H9 (cell line): ENCODE measurements at regions not wholly inside any gene's neighbourhood (a gene's known extent, or its start where the extent isn't known, plus 50 kb on each side); places are given as distances from the start of the nearest gene placed in this dataset.

Source experiments
- DNase-seq: peaks from one replicate; pipeline ENCODE4 v3.0.0-alpha.2; 2017
- H2AFZ ChIP-seq: one replicate; pipeline ENCODE4 v1.6.1; 2013; ENCODE audit warnings: mild to moderate bottlenecking, low read length, control low read depth, moderate library complexity
- H2AK5ac ChIP-seq: 2 replicates; pipeline ENCODE4 v1.6.1; 2013; ENCODE audit warnings: low read length, control low read depth, mixed read lengths; ENCODE audit not compliant: insufficient read length
- H2BK120ac ChIP-seq: one replicate; pipeline ENCODE4 v1.6.1; 2013; ENCODE audit warnings: low read depth, mild to moderate bottlenecking, low read length, control low read depth, inconsistent platforms; ENCODE audit not compliant: poor library complexity, severe bottlenecking
- H2BK12ac ChIP-seq: 2 replicates; pipeline ENCODE4 v1.6.1; 2013; ENCODE audit warnings: low read length, control low read depth, mixed read lengths, low read depth; ENCODE audit not compliant: insufficient read length
- H2BK15ac ChIP-seq: 2 replicates; pipeline ENCODE4 v1.6.1; 2013; ENCODE audit warnings: low read depth, low read length, control low read depth
- H2BK20ac ChIP-seq: one replicate; pipeline ENCODE4 v1.6.1; 2013; ENCODE audit warnings: low read depth, mild to moderate bottlenecking, low read length, control low read depth, inconsistent platforms; ENCODE audit not compliant: poor library complexity, severe bottlenecking
- H2BK5ac ChIP-seq: 2 replicates; pipeline ENCODE4 v1.6.1; 2013; ENCODE audit warnings: low read length, control low read depth, mixed read lengths; ENCODE audit not compliant: insufficient read length
- H3K14ac ChIP-seq: 2 replicates; pipeline ENCODE4 v1.6.1; 2013; ENCODE audit warnings: low read length, control low read depth; ENCODE audit not compliant: insufficient read depth
- H3K18ac ChIP-seq: 2 replicates; pipeline ENCODE4 v1.6.1; 2013; ENCODE audit warnings: low read depth, mild to moderate bottlenecking, mixed read lengths, low read length, control low read depth; ENCODE audit not compliant: insufficient read length
- H3K23ac ChIP-seq: 2 replicates; pipeline ENCODE4 v1.6.1; 2013; ENCODE audit warnings: low read length, control low read depth, mixed read lengths, low read depth; ENCODE audit not compliant: insufficient read length
- H3K23me2 ChIP-seq: 2 replicates; pipeline ENCODE4 v1.6.1; 2013; ENCODE audit warnings: low read depth, mild to moderate bottlenecking, mixed read lengths, low read length, control low read depth; ENCODE audit not compliant: insufficient read length, poor library complexity, severe bottlenecking
- H3K27ac ChIP-seq: 2 replicates; pipeline ENCODE4 v1.5.1; 2013; ENCODE audit warnings: low read length, control low read depth, mixed read lengths, low read depth; ENCODE audit not compliant: insufficient read length
- H3K27me3 ChIP-seq: 2 replicates; pipeline ENCODE4 v1.6.1; 2013; ENCODE audit warnings: low read length, control low read depth, inconsistent platforms; ENCODE audit not compliant: insufficient read depth
- H3K4ac ChIP-seq: 2 replicates; pipeline ENCODE4 v1.6.1; 2013; ENCODE audit warnings: low read depth, mild to moderate bottlenecking, control low read depth, inconsistent platforms, low read length, moderate library complexity
- H3K4me1 ChIP-seq: 2 replicates; pipeline ENCODE4 v1.6.1; 2013; ENCODE audit warnings: low read length, control low read depth, inconsistent platforms; ENCODE audit not compliant: insufficient read depth
- H3K4me2 ChIP-seq: 2 replicates; pipeline ENCODE4 v1.6.1; 2013; ENCODE audit warnings: low read length, control low read depth, mixed read lengths; ENCODE audit not compliant: insufficient read length, insufficient read depth
- H3K56ac ChIP-seq: 2 replicates; pipeline ENCODE4 v1.6.1; 2013; ENCODE audit warnings: low read depth, mild to moderate bottlenecking, mixed read lengths, low read length, control low read depth; ENCODE audit not compliant: insufficient read length
- H3K79me1 ChIP-seq: 2 replicates; pipeline ENCODE4 v1.6.1; 2013; ENCODE audit warnings: low read depth, mild to moderate bottlenecking, moderate library complexity, low read length, control low read depth, inconsistent platforms; ENCODE audit not compliant: insufficient read depth, poor library complexity, severe bottlenecking
- H3K79me2 ChIP-seq: 2 replicates; pipeline ENCODE4 v1.6.1; 2013; ENCODE audit warnings: low read length, control low read depth, inconsistent platforms; ENCODE audit not compliant: insufficient read depth
- H3K9ac ChIP-seq: 2 replicates; pipeline ENCODE4 v1.6.1; 2013; ENCODE audit warnings: low read length, control low read depth, mixed read lengths; ENCODE audit not compliant: insufficient read length; ENCODE audit errors: extremely low read depth
- H3K9me3 ChIP-seq: one replicate; pipeline ENCODE4 v1.6.1; 2013; ENCODE audit warnings: low read depth, low read length, inconsistent platforms; ENCODE audit not compliant: control insufficient read depth
- H3T11ph ChIP-seq: one replicate; pipeline ENCODE4 v1.6.1; 2013; ENCODE audit warnings: mild to moderate bottlenecking, low read length, control low read depth, inconsistent platforms
- H4K20me1 ChIP-seq: one replicate; pipeline ENCODE4 v1.6.1; 2013; ENCODE audit not compliant: control insufficient read depth, insufficient read length, insufficient read depth
- H4K5ac ChIP-seq: 2 replicates; pipeline ENCODE4 v1.6.1; 2013; ENCODE audit warnings: low read depth, mild to moderate bottlenecking, mixed read lengths, low read length, control low read depth; ENCODE audit not compliant: insufficient read length
- H4K8ac ChIP-seq: replicated peaks from 2 replicates; pipeline ENCODE4 v1.6.1; 2013; ENCODE audit warnings: low read length, control low read depth, mixed read lengths, low read depth; ENCODE audit not compliant: insufficient read length
- H4K91ac ChIP-seq: 2 replicates; pipeline ENCODE4 v1.6.1; 2013; ENCODE audit warnings: low read depth, mild to moderate bottlenecking, moderate library complexity, mixed read lengths, low read length, control low read depth; ENCODE audit not compliant: insufficient read length
- H3K27ac Mint-ChIP-seq, 3 experiments: 2 replicates in 2 of 3; 3 replicates in 1 of 3; pipeline ENCODE4 v1.8.0; 2020 to 2021; ENCODE audit warnings: mixed read lengths in 3 of 3, mild to moderate bottlenecking in 1 of 3, moderate library complexity in 1 of 3
- H3K27me3 Mint-ChIP-seq: 2 replicates; pipeline ENCODE4 v1.8.0; 2021; ENCODE audit warnings: low read depth, mild to moderate bottlenecking, moderate library complexity, mixed read lengths
- H3K36me3 Mint-ChIP-seq, 3 experiments: 2 replicates in 2 of 3; 3 replicates in 1 of 3; pipeline ENCODE4 v1.8.0; 2020 to 2021; ENCODE audit warnings: low read depth in 3 of 3, mixed read lengths in 3 of 3; ENCODE audit not compliant: insufficient read depth in 1 of 3
- H3K4me1 Mint-ChIP-seq, 2 experiments: 2 replicates each; pipeline ENCODE4 v1.8.0; 2020; ENCODE audit warnings: mixed read lengths in 2 of 2
- H3K4me3 Mint-ChIP-seq, 2 experiments: 2 replicates in 1 of 2; 3 replicates in 1 of 2; pipeline ENCODE4 v1.8.0; 2020 to 2021; ENCODE audit warnings: mild to moderate bottlenecking in 2 of 2, mixed read lengths in 2 of 2, moderate library complexity in 1 of 2
- H3K9me3 Mint-ChIP-seq, 2 experiments: 2 replicates in 1 of 2; 3 replicates in 1 of 2; pipeline ENCODE4 v1.8.0; 2020; ENCODE audit warnings: mild to moderate bottlenecking in 2 of 2, mixed read lengths in 2 of 2, moderate library complexity in 1 of 2
- CTCF ChIP-seq: fragments of 200-600 bp; sonication (generic); conservative IDR thresholded peaks from 3 replicates; pipeline ENCODE4 v1.8.0; 2021; ENCODE audit warnings: antibody characterized with exemption, mild to moderate bottlenecking
- WGBS: extraction: QIAGEN DNeasy Blood & Tissue Kit; methylation state at CpG from one replicate; pipeline ENCODE4 v1.1.7; 2013; ENCODE audit warnings: missing lambda C conversion rate, low lambda C conversion rate, mixed read lengths; ENCODE audit not compliant: insufficient read length; ENCODE audit errors: extremely low coverage; 5-methylcytosine and 5-hydroxymethylcytosine counted together

- no peaks in the 10 kb centered on the region for H3K23me2 ChIP-seq
- H2BK15ac ChIP-seq: no peak overlapping the region
- H3K79me1 ChIP-seq: no peaks in the 10 kb centered on the region
- no peak overlapping the region for H2BK5ac ChIP-seq
- no peak overlapping the region for H4K8ac ChIP-seq
- H3K23ac ChIP-seq: no peak overlapping the region
- Mint-ChIP-seq H3K36me3 (no peaks in the 10 kb centered on the region), H3K9me3 (no peaks in the 10 kb centered on the region), H3K4me3 (no peak overlapping the region), H3K27me3 (no peaks in the 10 kb centered on the region; the same call in 1 of the 2 replicates), H3K4me1 (peaks cover 6 to 9% of the 10 kb centered on the region in 2 experiments; a peak in 3 of 4 replicates), H3K27ac (no peak overlapping the region)
- no peak overlapping the region for H2AK5ac ChIP-seq
- H3K18ac ChIP-seq: no peak overlapping the region
- no peak overlapping the region for H2BK20ac ChIP-seq
- no peak overlapping the region for H3K27ac ChIP-seq
- H3K4ac ChIP-seq: no peak overlapping the region
- no peak overlapping the region for H3K14ac ChIP-seq
- H4K5ac ChIP-seq: no peak overlapping the region
- no peak overlapping the region for H3K4me2 ChIP-seq
- H3K56ac ChIP-seq: no peak overlapping the region
- no peaks in the 10 kb centered on the region for H3K27me3 ChIP-seq
- H3K9ac ChIP-seq: no peak overlapping the region
- H3K4me1 ChIP-seq: 0 out of 2 replicates have a peak, but pooled peaks cover under 1% of the 10 kb centered on the region
- H4K20me1 ChIP-seq: no peaks in the 10 kb centered on the region
- no peak overlapping the region for H2BK120ac ChIP-seq
- WGBS: no CpG with 5 or more reads among the region's 4 CpGs
- H4K91ac ChIP-seq: no peak overlapping the region
- TF ChIP-seq CTCF: no peak
- no peaks in the 10 kb centered on the region for H3K79me2 ChIP-seq
- H3K9me3 ChIP-seq: no peaks in the 10 kb centered on the region
- H2BK12ac ChIP-seq: no peak overlapping the region
- DNase-seq: no peak
- H2AFZ ChIP-seq: no peak overlapping the region
- H3T11ph ChIP-seq: no peak overlapping the region
Observed at GRCh38 chr3:65291448-65292125, 603.8 kb upstream of the ADAMTS9 start.
